ENCODE measurements at regions not wholly inside any gene's neighbourhood (a gene's known extent, or its start where the extent isn't known, plus 50 kb on each side); places are given as distances from the start of the nearest gene placed in this dataset.

- Histone ChIP-seq H3K27me3 (ENCODE audit: low read depth) (peaks cover 7% of the 10 kb centered on the region; the same call in 1 of the 2 replicates), H3K4me3 (no peak overlapping the region)
- in situ Hi-C loops (cut with MboI; ENCODE audit: low sequenced_read_pairs), result no loop called here
These were observed 146.2 kb downstream of the AACS start for GRCh38 chr12:125211464-125211863.

GRCh38 chr12:125214289-125214688 lies 149.1 kb downstream of the AACS start:
- Histone ChIP-seq H3K27me3 (ENCODE audit: low read depth) (peaks cover 7% of the 10 kb centered on the region; the same call in 1 of the 2 replicates), H3K4me3 (no peak overlapping the region), H3K36me3 (replicated peaks) (no peaks in the 10 kb centered on the region), H3K9me3 (no peaks in the 10 kb centered on the region), H3K4me1 (no peaks in the 10 kb centered on the region)
- DNase-seq (ENCODE audit: low spot score in 2 of 2), result no peak
- in situ Hi-C loops (cut with MboI; ENCODE audit: low sequenced_read_pairs), result no loop called here

More at GRCh38 chr12:125211464-125211863, 146.2 kb downstream of the AACS start:
- no peaks in the 10 kb centered on the region for H3K36me3 ChIP-seq (replicated peaks)
- no peak for DNase-seq (ENCODE audit: low spot score in 2 of 2)
- no peaks in the 10 kb centered on the region for H3K9me3 ChIP-seq
- H3K4me1 ChIP-seq, result no peaks in the 10 kb centered on the region

GRCh38 chr12:125216756-125217155 lies 151.5 kb downstream of the AACS start:
- Histone ChIP-seq H3K27me3 (ENCODE audit: low read depth) (peaks cover 9% of the 10 kb centered on the region; the same call in 1 of the 2 replicates), H3K36me3 (replicated peaks) (no peaks in the 10 kb centered on the region), H3K9me3 (no peaks in the 10 kb centered on the region), H3K4me3 (no peak overlapping the region), H3K4me1 (no peaks in the 10 kb centered on the region)
- DNase-seq (ENCODE audit: low spot score in 2 of 2), result no peak
- in situ Hi-C loops (cut with MboI; ENCODE audit: low sequenced_read_pairs), result no loop called here

- Histone ChIP-seq H3K36me3 (replicated peaks) (no peaks in the 10 kb centered on the region), H3K4me1 (no peaks in the 10 kb centered on the region), H3K9me3 (no peaks in the 10 kb centered on the region), H3K4me3 (no peak overlapping the region), H3K27me3 (ENCODE audit: low read depth) (peaks cover 9% of the 10 kb centered on the region; the same call in 1 of the 2 replicates)
- in situ Hi-C loops (cut with MboI; ENCODE audit: low sequenced_read_pairs), result no loop called here
- DNase-seq (ENCODE audit: low spot score in 2 of 2), result no peak
These were observed 152.1 kb downstream of the AACS start for GRCh38 chr12:125217308-125217707.

GRCh38 chr12:125218952-125219351 lies 153.7 kb downstream of the AACS start:
- Histone ChIP-seq H3K4me1 (no peaks in the 10 kb centered on the region), H3K36me3 (replicated peaks) (no peaks in the 10 kb centered on the region), H3K4me3 (no peak overlapping the region), H3K9me3 (no peaks in the 10 kb centered on the region), H3K27me3 (ENCODE audit: low read depth) (0 out of 2 replicates have a peak, but pooled peaks cover 8% of the 10 kb centered on the region)
- in situ Hi-C loops (cut with MboI; ENCODE audit: low sequenced_read_pairs), result no loop called here
- DNase-seq (ENCODE audit: low spot score in 2 of 2), result no peak

GRCh38 chr12:125220404-125221273 lies 155.4 kb downstream of the AACS start:
- peak; percentile 25 to 67 for DNase-seq (ENCODE audit: low spot score in 2 of 2)
- Histone ChIP-seq H3K4me3 (no peak overlapping the region), H3K4me1 (no peaks in the 10 kb centered on the region), H3K9me3 (no peaks in the 10 kb centered on the region), H3K36me3 (replicated peaks) (no peaks in the 10 kb centered on the region), H3K27me3 (ENCODE audit: low read depth) (peaks cover 12% of the 10 kb centered on the region; the same call in 1 of the 2 replicates)
- in situ Hi-C loops (cut with MboI; ENCODE audit: low sequenced_read_pairs), result no loop called here

GRCh38 chr12:125221602-125222001 lies 156.4 kb downstream of the AACS start:
- no peaks in the 10 kb centered on the region for H3K36me3 ChIP-seq (replicated peaks)
- no peaks in the 10 kb centered on the region for H3K4me1 ChIP-seq
- in situ Hi-C loops (cut with MboI; ENCODE audit: low sequenced_read_pairs), result no loop called here
- H3K27me3 ChIP-seq (ENCODE audit: low read depth), result peaks cover 12% of the 10 kb centered on the region; the same call in 1 of the 2 replicates
- DNase-seq (ENCODE audit: low spot score in 2 of 2), result no peak
- no peaks in the 10 kb centered on the region for H3K9me3 ChIP-seq
- H3K4me3 ChIP-seq, result no peak overlapping the region

- in situ Hi-C loops (cut with MboI; ENCODE audit: low sequenced_read_pairs), result no loop called here
- no peak for DNase-seq (ENCODE audit: low spot score in 2 of 2)
- no peaks in the 10 kb centered on the region for H3K36me3 ChIP-seq (replicated peaks)
- no peak overlapping the region for H3K4me3 ChIP-seq
- no peaks in the 10 kb centered on the region for H3K4me1 ChIP-seq
- H3K27me3 ChIP-seq (ENCODE audit: low read depth), result peaks cover 12% of the 10 kb centered on the region; the same call in 1 of the 2 replicates
- H3K9me3 ChIP-seq, result no peaks in the 10 kb centered on the region
These were observed 157.6 kb downstream of the AACS start for GRCh38 chr12:125222876-125223275.

- in situ Hi-C loops (cut with MboI; ENCODE audit: low sequenced_read_pairs), result no loop called here
- no peak for DNase-seq (ENCODE audit: low spot score in 2 of 2)
- Histone ChIP-seq H3K9me3 (no peaks in the 10 kb centered on the region), H3K4me3 (no peak overlapping the region), H3K4me1 (no peaks in the 10 kb centered on the region), H3K27me3 (ENCODE audit: low read depth) (peaks cover 9% of the 10 kb centered on the region; the same call in 1 of the 2 replicates), H3K36me3 (replicated peaks) (no peaks in the 10 kb centered on the region)
These were observed 160.4 kb downstream of the AACS start for GRCh38 chr12:125225641-125226040.

- no peaks in the 10 kb centered on the region; the same call in 1 of the 2 replicates for H3K9me3 ChIP-seq
- in situ Hi-C loops (cut with MboI; ENCODE audit: low sequenced_read_pairs), result no loop called here
- no peak for DNase-seq (ENCODE audit: low spot score in 2 of 2)
- H3K4me3 ChIP-seq, result no peak overlapping the region
- no peaks in the 10 kb centered on the region for H3K36me3 ChIP-seq (replicated peaks)
- H3K4me1 ChIP-seq, result no peaks in the 10 kb centered on the region
- peaks cover 7% of the 10 kb centered on the region; the same call in 1 of the 2 replicates for H3K27me3 ChIP-seq (ENCODE audit: low read depth)
These were observed 163.5 kb downstream of the AACS start for GRCh38 chr12:125228519-125229260.

- H3K9me3 ChIP-seq, result no peaks in the 10 kb centered on the region; the same call in 1 of the 2 replicates
- no peaks in the 10 kb centered on the region for H3K36me3 ChIP-seq (replicated peaks)
- 0 out of 2 replicates have a peak, but pooled peaks cover 2% of the 10 kb centered on the region for H3K27me3 ChIP-seq (ENCODE audit: low read depth)
- H3K4me3 ChIP-seq, result no peak overlapping the region
- DNase-seq (ENCODE audit: low spot score in 2 of 2), result no peak
- H3K4me1 ChIP-seq, result no peaks in the 10 kb centered on the region
- in situ Hi-C loops (cut with MboI; ENCODE audit: low sequenced_read_pairs), result no loop called here
These were observed 164.8 kb downstream of the AACS start for GRCh38 chr12:125229878-125230530.

GRCh38 chr12:125233319-125233718 lies 168.1 kb downstream of the AACS start:
- 0 out of 2 replicates have a peak, but pooled peaks cover 2% of the 10 kb centered on the region for H3K27me3 ChIP-seq (ENCODE audit: low read depth)
- H3K36me3 ChIP-seq (replicated peaks), result no peaks in the 10 kb centered on the region
- no peak for DNase-seq (ENCODE audit: low spot score in 2 of 2)
- H3K9me3 ChIP-seq, result no peaks in the 10 kb centered on the region; the same call in 1 of the 2 replicates
- in situ Hi-C loops (cut with MboI; ENCODE audit: low sequenced_read_pairs), result no loop called here
- H3K4me1 ChIP-seq, result no peaks in the 10 kb centered on the region
- no peak overlapping the region for H3K4me3 ChIP-seq

- H3K27me3 ChIP-seq (ENCODE audit: low read depth), result peaks cover 9% of the 10 kb centered on the region
- H3K4me1 ChIP-seq, result no peaks in the 10 kb centered on the region
- no peak overlapping the region for H3K4me3 ChIP-seq
- no peaks in the 10 kb centered on the region for H3K36me3 ChIP-seq (replicated peaks)
- no peak for DNase-seq (ENCODE audit: low spot score in 2 of 2)
- H3K9me3 ChIP-seq, result no peaks in the 10 kb centered on the region
- in situ Hi-C loops (cut with MboI; ENCODE audit: low sequenced_read_pairs), result no loop called here
These were observed 174.3 kb downstream of the AACS start for GRCh38 chr12:125239563-125239962.

All from HAP-1 (cell line).